ENCODE measurements at regions not wholly inside any gene's neighbourhood (a gene's known extent, or its start where the extent isn't known, plus 50 kb on each side); places are given as distances from the start of the nearest gene placed in this dataset.
A peak's percentile ranks its signal among the peaks of the same experiment; 100 is the strongest.

DNA sequence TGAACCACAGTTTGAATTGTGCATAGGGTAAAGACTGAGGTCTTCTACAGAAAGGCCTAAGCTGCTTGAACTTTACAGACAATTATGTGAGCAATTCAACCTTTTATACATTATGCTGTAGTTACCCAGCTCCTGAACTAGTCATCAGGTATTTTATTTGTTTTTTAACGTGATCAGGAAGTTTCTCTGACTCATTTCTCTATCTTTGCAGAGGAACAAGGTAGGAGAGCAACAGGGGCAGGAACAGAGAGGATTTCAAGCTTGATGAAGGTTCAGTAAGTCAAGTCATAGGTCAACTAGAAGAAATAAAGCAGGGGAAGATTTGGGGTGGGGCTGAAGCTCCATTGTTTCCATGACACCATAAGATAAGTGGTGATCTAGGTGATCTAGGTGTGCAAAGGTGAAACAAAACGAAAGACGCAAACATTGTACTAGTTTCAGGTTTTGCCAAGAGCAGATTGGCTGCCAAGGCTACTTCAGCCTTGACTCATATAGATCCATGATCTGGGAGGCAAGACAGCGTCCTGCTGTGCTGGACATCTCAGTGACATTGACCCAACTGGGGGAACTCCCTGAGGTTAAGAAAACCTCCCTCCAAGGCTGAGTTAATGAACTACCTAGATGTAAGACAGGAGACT lies 198.1 kb downstream of the DAD1 start:
- Histone ChIP-seq H3K27me3 (ENCODE audit: low read length) (no peaks in the 10 kb centered on the region), H3K9ac (ENCODE audit: low read length) (peak overlapping the region; percentile 57), H3K9me3 (ENCODE audit: low read length) (no peaks in the 10 kb centered on the region), H3F3A (ENCODE audit: low read length, unreplicated experiment) (peaks cover 8% of the 10 kb centered on the region), H3K79me2 (ENCODE audit: low read length) (no peaks in the 10 kb centered on the region), H3K36me3 (ENCODE audit: low read depth, low read length) (no peaks in the 10 kb centered on the region), H3K9me2 (replicated peaks; ENCODE audit: low read length) (no peaks in the 10 kb centered on the region), H4K20me1 (ENCODE audit: low read length) (no peaks in the 10 kb centered on the region), H3K4me1 (ENCODE audit: insufficient read depth, low read length) (peaks cover 55% of the 10 kb centered on the region), H3K4me3 (ENCODE audit: low read length) (peak overlapping the region; percentile 5; the same call in 1 of the 2 replicates), H2AFZ (ENCODE audit: low read length) (no peak overlapping the region), H3K4me2 (ENCODE audit: low read length) (peak overlapping the region; percentile 63), H3K27ac (ENCODE audit: low read length) (peak overlapping the region; percentile 92)
- DNase-seq (peak; percentile 91), ATAC-seq (peak; percentile 82)
- no TSS peak for BruUV-seq (replicated peaks)
- ChIA-PET POLR2A (ENCODE audit: unreplicated experiment) (interaction anchor here (0.6 to 0.7 kb wide), 2 partner anchors 120 to 198 kb away, joined by 3 to 20 read pairs; partner anchors contain the start of gene DAD1), CTCF (interaction anchor here (0.7 to 3.9 kb wide), 16 partner anchors 11 to 1718 kb away, joined by 3 to 29 read pairs (median 4); no protein-coding TSS in a partner anchor)
- TF ChIP-seq EZH2 (IDR thresholded peaks at IDR 0.05; ENCODE audit: low read length, unreplicated experiment) (no peak), EZH2phosphoT487 (IDR thresholded peaks at IDR 0.05; ENCODE audit: borderline replicate concordance, low read length) (no peak)
- TF ChIP-seq, protein P1, sequence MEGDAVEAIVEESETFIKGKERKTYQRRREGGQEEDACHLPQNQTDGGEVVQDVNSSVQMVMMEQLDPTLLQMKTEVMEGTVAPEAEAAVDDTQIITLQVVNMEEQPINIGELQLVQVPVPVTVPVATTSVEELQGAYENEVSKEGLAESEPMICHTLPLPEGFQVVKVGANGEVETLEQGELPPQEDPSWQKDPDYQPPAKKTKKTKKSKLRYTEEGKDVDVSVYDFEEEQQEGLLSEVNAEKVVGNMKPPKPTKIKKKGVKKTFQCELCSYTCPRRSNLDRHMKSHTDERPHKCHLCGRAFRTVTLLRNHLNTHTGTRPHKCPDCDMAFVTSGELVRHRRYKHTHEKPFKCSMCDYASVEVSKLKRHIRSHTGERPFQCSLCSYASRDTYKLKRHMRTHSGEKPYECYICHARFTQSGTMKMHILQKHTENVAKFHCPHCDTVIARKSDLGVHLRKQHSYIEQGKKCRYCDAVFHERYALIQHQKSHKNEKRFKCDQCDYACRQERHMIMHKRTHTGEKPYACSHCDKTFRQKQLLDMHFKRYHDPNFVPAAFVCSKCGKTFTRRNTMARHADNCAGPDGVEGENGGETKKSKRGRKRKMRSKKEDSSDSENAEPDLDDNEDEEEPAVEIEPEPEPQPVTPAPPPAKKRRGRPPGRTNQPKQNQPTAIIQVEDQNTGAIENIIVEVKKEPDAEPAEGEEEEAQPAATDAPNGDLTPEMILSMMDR (conservative IDR thresholded peaks at IDR 0.05; ENCODE audit: low read depth, low read length), result no peak
- intact Hi-C loops (cut with micrococcal nuclease), result loop anchor here (1.0 to 10.0 kb wide), 4 partner anchors 41 to 464 kb away; no protein-coding TSS in a partner anchor

GRCh38 chr14:22390195-22390594 lies 198.8 kb downstream of the DAD1 start:
- H3K4me3 ChIP-seq (ENCODE audit: low read length), result no peak overlapping the region

More at GRCh38 chr14:22390195-22390594, 198.8 kb downstream of the DAD1 start:
- H3K36me3 ChIP-seq (ENCODE audit: low read depth, low read length), result no peaks in the 10 kb centered on the region
- peak; percentile 38 for DNase-seq
- H3K4me2 ChIP-seq (ENCODE audit: low read length), result peak overlapping the region; percentile 63
- peak overlapping the region; percentile 51 for H3K9ac ChIP-seq (ENCODE audit: low read length)
- CTCF ChIA-PET, result interaction anchor here (0.7 to 3.9 kb wide), 14 partner anchors 10 to 1718 kb away, joined by 3 to 29 read pairs (median 4); no protein-coding TSS in a partner anchor
- no peaks in the 10 kb centered on the region for H3K27me3 ChIP-seq (ENCODE audit: low read length)
- no peak for ATAC-seq
- TF ChIP-seq, protein P1 (conservative IDR thresholded peaks at IDR 0.05; ENCODE audit: low read depth, low read length), result no peak
- no peak for TF ChIP-seq EZH2 (IDR thresholded peaks at IDR 0.05; ENCODE audit: low read length, unreplicated experiment)
- no peak for TF ChIP-seq EZH2phosphoT487 (IDR thresholded peaks at IDR 0.05; ENCODE audit: borderline replicate concordance, low read length)
- H3K27ac ChIP-seq (ENCODE audit: low read length), result peak overlapping the region; percentile 92
- H2AFZ ChIP-seq (ENCODE audit: low read length), result no peak overlapping the region
- H3K9me3 ChIP-seq (ENCODE audit: low read length), result no peaks in the 10 kb centered on the region
- no peaks in the 10 kb centered on the region for H3K79me2 ChIP-seq (ENCODE audit: low read length)
- H3K4me1 ChIP-seq (ENCODE audit: insufficient read depth, low read length), result peaks cover 55% of the 10 kb centered on the region
- H3F3A ChIP-seq (ENCODE audit: low read length, unreplicated experiment), result peaks cover 8% of the 10 kb centered on the region
- BruUV-seq (replicated peaks), result no TSS peak
- no peaks in the 10 kb centered on the region for H4K20me1 ChIP-seq (ENCODE audit: low read length)
- POLR2A ChIA-PET (ENCODE audit: unreplicated experiment), result interaction anchor here (0.6 kb wide), 1 partner anchor 120 kb away, joined by 20 read pairs; no protein-coding TSS in a partner anchor
- intact Hi-C loops (cut with micrococcal nuclease), result loop anchor here (5.0 to 10.0 kb wide), 2 partner anchors 262 to 465 kb away; no protein-coding TSS in a partner anchor
- H3K9me2 ChIP-seq (replicated peaks; ENCODE audit: low read length), result no peaks in the 10 kb centered on the region
